MCF 10A (cell line): ENCODE measurements at regions not wholly inside any gene's neighbourhood (a gene's known extent, or its start where the extent isn't known, plus 50 kb on each side); places are given as distances from the start of the nearest gene placed in this dataset.

Experiments
- BruUV-seq: library from RNA; stranded (reverse); fragments of 400-500 nt; replicated peaks from 2 replicates; lab custom pipeline; 2021; lab: Mats Ljungman, UMichigan
- CTCF ChIA-PET: fragments of 300-600 bp; sonication (Branson Sonifier 250); formaldehyde crosslinking; extraction: SDS; loops from one replicate; lab custom pipeline; 2021; ENCODE audit warnings: antibody characterized with exemption, inconsistent platforms; lab: Yijun Ruan, JAX
- POLR2A ChIA-PET: fragments of 300-600, 350-650 bp; sonication (Branson Sonifier 250); formaldehyde crosslinking; extraction: SDS; loops from one replicate; lab custom pipeline; 2020; ENCODE audit warnings: antibody characterized with exemption, inconsistent platforms; lab: Yijun Ruan, JAX
- DNase-seq: peaks from one replicate; pipeline ENCODE4 v3.0.0-alpha.2; 2018; ENCODE audit not compliant: unreplicated experiment
- H3K27ac Mint-ChIP-seq: one replicate; pipeline ENCODE4 v1.8.0; 2022; ENCODE audit warnings: mild to moderate bottlenecking, low read depth, mixed read lengths; ENCODE audit not compliant: unreplicated experiment
- H3K27me3 Mint-ChIP-seq: one replicate; pipeline ENCODE4 v1.8.0; 2022; ENCODE audit warnings: mixed read lengths; ENCODE audit not compliant: insufficient read depth, unreplicated experiment
- H3K36me3 Mint-ChIP-seq: one replicate; pipeline ENCODE4 v1.8.0; 2022; ENCODE audit warnings: mild to moderate bottlenecking, moderate library complexity, mixed read lengths; ENCODE audit not compliant: insufficient read depth, unreplicated experiment
- H3K4me1 Mint-ChIP-seq: one replicate; pipeline ENCODE4 v1.8.0; 2022; ENCODE audit warnings: mixed read lengths; ENCODE audit not compliant: insufficient read depth, unreplicated experiment
- H3K4me3 Mint-ChIP-seq: one replicate; pipeline ENCODE4 v1.8.0; 2022; ENCODE audit warnings: mild to moderate bottlenecking, moderate library complexity, mixed read lengths; ENCODE audit not compliant: unreplicated experiment
- H3K9me3 Mint-ChIP-seq: one replicate; pipeline ENCODE4 v1.8.0; 2022; ENCODE audit warnings: mixed read lengths; ENCODE audit not compliant: unreplicated experiment
- CTCF ChIP-seq: fragments of 200-600 bp; IDR thresholded peaks from one replicate; pipeline ENCODE4 v1.8.0; 2022; ENCODE audit warnings: antibody characterized with exemption, mild to moderate bottlenecking; ENCODE audit not compliant: unreplicated experiment
- intact Hi-C: fragments of 100-400 bp; cut with micrococcal nuclease; formaldehyde crosslinking; loops from 2 replicates; pipeline ENCODE4 v1.14.1; 2022

- no TSS peak for BruUV-seq
- Mint-ChIP-seq H3K4me1 (no peaks in the 10 kb centered on the region), H3K27ac (no peak overlapping the region), H3K9me3 (no peaks in the 10 kb centered on the region), H3K4me3 (no peak overlapping the region), H3K27me3 (no peaks in the 10 kb centered on the region), H3K36me3 (no peaks in the 10 kb centered on the region)
- intact Hi-C loops, result no loop called here
- no peak for TF ChIP-seq CTCF
- ChIA-PET CTCF (interaction anchor here (0.7 to 4.8 kb wide), 3 partner anchors 14 to 447 kb away, joined by 3 to 37 read pairs (median 6); no protein-coding TSS in a partner anchor), POLR2A (no interaction called here)
- DNase-seq, result no peak
Measured at GRCh38 chr12:89033062-89033461, 319.2 kb downstream of the DUSP6 start.

- Mint-ChIP-seq H3K9me3 (no peaks in the 10 kb centered on the region), H3K27me3 (no peaks in the 10 kb centered on the region), H3K4me3 (no peak overlapping the region), H3K36me3 (no peaks in the 10 kb centered on the region), H3K27ac (no peak overlapping the region), H3K4me1 (no peaks in the 10 kb centered on the region)
- ChIA-PET CTCF (interaction anchor here (0.6 to 4.8 kb wide), 3 partner anchors 11 to 469 kb away, joined by 3 to 37 read pairs (median 3); no protein-coding TSS in a partner anchor), POLR2A (no interaction called here)
- no peak for DNase-seq
- intact Hi-C loops, result no loop called here
- no peak for TF ChIP-seq CTCF
- no TSS peak for BruUV-seq
Measured at GRCh38 chr12:89029961-89030360, 322.3 kb downstream of the DUSP6 start.

- H3K9me3 Mint-ChIP-seq, result no peaks in the 10 kb centered on the region
- intact Hi-C loops, result no loop called here
- BruUV-seq, result no TSS peak
- TF ChIP-seq CTCF, result no peak
- H3K27me3 Mint-ChIP-seq, result no peaks in the 10 kb centered on the region
- H3K4me1 Mint-ChIP-seq, result no peaks in the 10 kb centered on the region
- H3K4me3 Mint-ChIP-seq, result no peak overlapping the region
- H3K36me3 Mint-ChIP-seq, result no peaks in the 10 kb centered on the region
- no peak overlapping the region for H3K27ac Mint-ChIP-seq
- no peak for DNase-seq
- CTCF ChIA-PET, result interaction anchor here (0.6 to 1.5 kb wide), 7 partner anchors 12 to 500 kb away, joined by 3 to 8 read pairs (median 3); partner anchors contain the start of gene GALNT4
- POLR2A ChIA-PET, result interaction anchor here (1.0 kb wide), 1 partner anchor 497 kb away, joined by 3 read pairs; no protein-coding TSS in a partner anchor
Measured at GRCh38 chr12:89024580-89024979, 327.7 kb downstream of the DUSP6 start.

- no peaks in the 10 kb centered on the region for H3K27me3 Mint-ChIP-seq
- H3K27ac Mint-ChIP-seq, result no peak overlapping the region
- H3K9me3 Mint-ChIP-seq, result no peaks in the 10 kb centered on the region
- ChIA-PET POLR2A (no interaction called here), CTCF (interaction anchor here (0.7 to 1.5 kb wide), 3 partner anchors 438 to 823 kb away, joined by 4 to 7 read pairs (median 5); partner anchors contain the start of gene GALNT4)
- no peak for TF ChIP-seq CTCF
- no peaks in the 10 kb centered on the region for H3K36me3 Mint-ChIP-seq
- no TSS peak for BruUV-seq
- intact Hi-C loops, result no loop called here
- no peak overlapping the region for H3K4me3 Mint-ChIP-seq
- H3K4me1 Mint-ChIP-seq, result no peaks in the 10 kb centered on the region
- no peak for DNase-seq
Measured at GRCh38 chr12:89023936-89024335, 328.4 kb downstream of the DUSP6 start.
